AG10803 (cell line): ENCODE measurements at regions not wholly inside any gene's neighbourhood (a gene's known extent, or its start where the extent isn't known, plus 50 kb on each side); places are given as distances from the start of the nearest gene placed in this dataset.
"Not testable (repeated sequence)": the region's sequence is repeated elsewhere in the genome, so short reads cannot be mapped to it uniquely, and the experiment has no call there.

Experiments
- DNase-seq: peaks from one replicate; pipeline ENCODE4 v3.0.0; 2010; ENCODE audit warnings: low read depth
- H3K4me3 ChIP-seq: 2 replicates; pipeline ENCODE4 v1.5.1; 2011; ENCODE audit warnings: mild to moderate bottlenecking, low read length, control low read depth
- TF ChIP-seq, protein P1 (sequence below): conservative IDR thresholded peaks from 2 replicates; pipeline ENCODE4 v1.5.1; 2011; ENCODE audit warnings: mild to moderate bottlenecking, low read length, control low read depth, inconsistent platforms

DNA sequence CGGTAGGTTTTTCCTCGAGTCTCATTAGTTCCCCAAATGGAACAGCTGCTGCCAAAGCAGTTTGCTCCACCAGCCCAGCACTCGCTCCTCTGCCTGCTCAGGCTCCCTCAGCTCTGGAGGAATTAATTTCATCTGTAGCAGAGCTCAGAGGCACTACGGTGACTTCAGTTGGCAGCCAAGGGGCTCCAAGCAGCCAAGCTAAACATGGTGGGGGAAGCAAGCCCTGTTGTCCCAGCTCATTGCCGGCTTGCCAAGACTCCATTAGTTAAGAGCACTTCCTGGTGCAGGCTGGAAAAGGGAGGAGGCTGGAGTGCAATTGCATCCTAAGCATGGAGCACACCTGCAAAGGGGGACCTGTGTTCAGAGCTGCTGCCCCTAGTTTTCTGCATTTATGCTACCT lies 78.7 kb upstream of the GPRC5B start:
- no peak for DNase-seq
- TF ChIP-seq, protein P1, sequence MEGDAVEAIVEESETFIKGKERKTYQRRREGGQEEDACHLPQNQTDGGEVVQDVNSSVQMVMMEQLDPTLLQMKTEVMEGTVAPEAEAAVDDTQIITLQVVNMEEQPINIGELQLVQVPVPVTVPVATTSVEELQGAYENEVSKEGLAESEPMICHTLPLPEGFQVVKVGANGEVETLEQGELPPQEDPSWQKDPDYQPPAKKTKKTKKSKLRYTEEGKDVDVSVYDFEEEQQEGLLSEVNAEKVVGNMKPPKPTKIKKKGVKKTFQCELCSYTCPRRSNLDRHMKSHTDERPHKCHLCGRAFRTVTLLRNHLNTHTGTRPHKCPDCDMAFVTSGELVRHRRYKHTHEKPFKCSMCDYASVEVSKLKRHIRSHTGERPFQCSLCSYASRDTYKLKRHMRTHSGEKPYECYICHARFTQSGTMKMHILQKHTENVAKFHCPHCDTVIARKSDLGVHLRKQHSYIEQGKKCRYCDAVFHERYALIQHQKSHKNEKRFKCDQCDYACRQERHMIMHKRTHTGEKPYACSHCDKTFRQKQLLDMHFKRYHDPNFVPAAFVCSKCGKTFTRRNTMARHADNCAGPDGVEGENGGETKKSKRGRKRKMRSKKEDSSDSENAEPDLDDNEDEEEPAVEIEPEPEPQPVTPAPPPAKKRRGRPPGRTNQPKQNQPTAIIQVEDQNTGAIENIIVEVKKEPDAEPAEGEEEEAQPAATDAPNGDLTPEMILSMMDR = no peak
- no peak overlapping the region for H3K4me3 ChIP-seq

DNA sequence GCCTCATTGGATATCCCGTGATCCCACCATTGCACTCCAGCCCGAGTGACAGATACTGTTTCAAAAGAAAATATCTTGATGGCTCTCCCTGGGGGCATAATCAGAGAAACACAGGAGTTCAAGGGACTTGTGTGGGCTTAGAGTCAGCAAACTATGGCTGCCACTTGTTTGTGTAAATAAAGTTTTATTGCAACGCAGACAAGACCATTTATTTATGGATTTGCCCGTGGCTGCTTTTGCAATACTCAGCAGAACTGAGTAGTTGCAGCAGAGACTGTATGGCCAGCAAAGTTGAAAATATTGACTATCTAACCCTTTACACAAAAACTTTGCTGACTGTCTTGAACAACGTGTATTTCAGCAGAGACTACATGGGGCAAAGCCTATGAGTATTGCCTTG lies 75.5 kb upstream of the GPRC5B start:
- no peak for DNase-seq
- no peak overlapping the region for H3K4me3 ChIP-seq
- TF ChIP-seq, protein P1 = no peak

DNA sequence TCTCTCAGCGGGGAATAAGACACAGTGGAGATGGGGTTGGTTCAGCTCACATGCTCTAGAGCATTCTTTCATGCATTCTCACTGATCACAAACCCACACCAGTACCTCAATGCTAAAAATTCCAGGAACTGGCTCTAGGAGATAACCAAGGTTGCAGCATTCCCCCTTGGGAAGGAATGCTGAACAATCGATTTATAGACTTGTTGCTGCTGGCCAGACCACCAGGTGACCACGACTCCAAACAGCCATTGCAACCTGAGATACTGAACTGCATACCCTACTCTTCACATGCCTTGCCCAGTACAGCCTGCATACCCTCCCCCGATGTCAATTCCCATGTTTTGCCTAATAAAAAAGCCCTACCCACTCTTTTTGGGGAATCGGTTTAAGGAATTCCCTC lies 75.1 kb upstream of the GPRC5B start:
- no peak for DNase-seq
- no peak overlapping the region for H3K4me3 ChIP-seq
- TF ChIP-seq, protein P1 = no peak

DNA sequence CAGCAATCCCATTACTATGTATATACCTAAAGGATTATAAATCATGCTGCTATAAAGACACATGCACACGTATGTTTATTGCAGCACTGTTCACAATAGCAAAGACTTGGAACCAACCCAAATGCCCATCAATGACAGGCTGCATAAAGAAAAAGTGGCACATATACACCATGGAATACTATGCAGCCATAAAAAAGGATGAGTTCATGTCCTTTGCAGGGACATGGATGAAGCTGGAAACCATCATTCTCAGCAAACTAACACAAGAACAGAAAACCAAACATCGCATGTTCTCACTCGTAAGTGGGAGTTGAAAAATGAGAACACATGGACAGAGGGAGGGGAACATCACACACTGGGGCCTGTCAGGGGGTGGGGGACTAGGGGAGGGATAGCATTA lies 71.2 kb upstream of the GPRC5B start:
- DNase-seq, H3K4me3 ChIP-seq: not testable (repeated sequence)

DNA sequence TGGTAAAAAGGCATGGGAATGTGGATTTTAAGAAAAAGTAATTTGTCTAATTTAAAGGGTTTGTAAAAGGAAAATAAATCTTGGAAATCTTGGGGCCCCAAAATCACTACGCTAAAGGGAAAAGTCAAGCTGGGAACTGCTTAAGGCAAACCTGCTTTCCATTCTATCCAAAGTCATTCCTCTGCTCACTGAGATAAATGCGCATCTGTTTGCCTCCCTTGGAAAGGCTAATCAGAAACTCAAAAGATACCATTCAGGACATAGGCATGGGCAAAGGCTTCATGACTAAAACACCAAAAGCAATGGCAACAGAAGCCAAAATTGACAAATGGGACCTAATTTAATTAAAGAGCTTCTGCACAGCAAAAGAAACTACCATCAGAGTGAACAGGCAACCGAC lies 70.4 kb upstream of the GPRC5B start:
- not testable (repeated sequence) for DNase-seq

DNA sequence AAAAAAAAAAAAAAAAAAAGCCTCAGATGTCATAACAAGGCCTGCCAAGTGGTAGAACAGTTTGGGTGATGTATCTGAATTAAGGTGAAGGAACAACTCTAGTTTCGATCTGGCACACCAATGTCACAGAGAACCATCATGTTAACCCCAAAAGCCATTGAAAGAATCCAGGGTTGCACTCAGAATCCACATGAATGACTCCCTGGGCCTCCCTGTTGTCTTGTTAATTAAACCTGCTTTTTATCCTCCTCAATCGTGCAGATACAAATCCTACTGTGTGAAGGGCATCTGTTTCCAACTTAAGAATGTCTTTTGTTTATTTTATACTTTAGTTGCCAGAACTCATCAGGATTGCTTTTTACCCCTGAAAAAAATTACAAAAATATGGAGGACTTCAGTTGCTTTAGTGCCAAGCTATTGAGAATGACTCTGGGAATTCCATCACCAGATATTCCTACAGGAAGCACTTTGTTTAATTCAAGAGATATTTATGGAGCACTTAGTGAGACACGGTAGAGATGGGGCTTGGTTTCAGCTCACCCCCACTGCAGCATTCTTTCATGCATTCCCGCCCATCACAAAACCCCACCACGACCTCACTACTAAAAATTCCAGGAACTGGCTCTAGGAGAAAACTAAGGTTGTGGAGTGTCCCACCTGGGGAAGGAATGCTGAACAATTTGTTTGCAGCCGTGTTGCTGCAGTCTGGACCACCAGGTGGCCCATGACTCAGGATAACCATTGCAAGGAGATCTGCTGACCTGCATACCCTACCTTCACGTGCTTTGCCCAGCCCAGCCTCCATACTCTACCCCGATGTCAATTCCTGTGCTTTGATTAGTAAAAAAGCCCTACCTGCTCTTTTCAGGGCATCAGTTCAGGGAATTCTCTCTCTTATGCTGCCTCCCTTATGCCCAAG lies 63.8 kb upstream of the GPRC5B start:
- no peak overlapping the region for H3K4me3 ChIP-seq
- no peak for DNase-seq
- TF ChIP-seq, protein P1 = no peak

More for the DNA sequence above, 70.4 kb upstream of the GPRC5B start:
- not testable (repeated sequence) for H3K4me3 ChIP-seq

DNA sequence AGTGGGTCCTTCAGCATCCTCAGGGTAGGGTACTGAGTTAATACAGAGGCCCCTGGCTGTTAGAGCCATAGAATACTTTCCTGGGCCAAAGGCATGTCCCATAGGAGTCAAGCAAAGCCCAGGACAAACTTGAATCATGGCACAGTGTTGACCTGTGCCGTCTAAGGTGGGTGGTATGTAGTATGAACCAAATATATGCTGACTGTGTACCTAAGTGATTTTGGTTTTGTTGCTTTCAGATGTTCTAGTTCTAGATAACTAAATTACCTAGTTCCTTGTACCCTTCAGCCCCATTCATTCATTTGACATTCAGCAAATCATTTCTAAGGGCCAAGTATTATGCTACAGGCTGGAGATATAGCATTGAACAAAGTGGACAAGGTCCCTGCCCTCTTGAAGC lies 61.3 kb upstream of the GPRC5B start:
- no peak overlapping the region for H3K4me3 ChIP-seq
- TF ChIP-seq, protein P1 = no peak
- DNase-seq = no peak

DNA sequence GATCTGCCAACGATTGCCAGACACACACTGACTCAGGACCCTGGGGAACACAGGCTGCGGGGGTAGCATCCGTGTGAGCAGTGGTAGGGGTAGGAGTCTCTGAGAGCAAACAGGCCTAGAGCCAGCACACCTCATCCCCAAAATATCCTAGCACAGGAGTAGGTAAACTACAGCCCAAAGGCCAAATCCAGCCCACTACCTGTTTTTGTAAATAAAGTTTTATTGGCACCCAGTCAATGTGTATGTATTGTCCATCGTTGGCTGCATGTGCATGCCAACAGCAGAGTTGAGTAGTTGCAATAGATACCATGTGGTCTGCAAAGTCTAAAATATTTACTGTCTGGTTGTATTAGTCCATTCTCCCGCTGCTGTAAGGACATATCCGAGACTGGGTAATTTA lies 55.5 kb upstream of the GPRC5B start:
- no peak overlapping the region for H3K4me3 ChIP-seq
- DNase-seq = no peak
- TF ChIP-seq, protein P1 = no peak
